ENCODE measurements at regions not wholly inside any gene's neighbourhood (a gene's known extent, or its start where the extent isn't known, plus 50 kb on each side); places are given as distances from the start of the nearest gene placed in this dataset.
A peak's percentile ranks its signal among the peaks of the same experiment; 100 is the strongest.

DNA sequence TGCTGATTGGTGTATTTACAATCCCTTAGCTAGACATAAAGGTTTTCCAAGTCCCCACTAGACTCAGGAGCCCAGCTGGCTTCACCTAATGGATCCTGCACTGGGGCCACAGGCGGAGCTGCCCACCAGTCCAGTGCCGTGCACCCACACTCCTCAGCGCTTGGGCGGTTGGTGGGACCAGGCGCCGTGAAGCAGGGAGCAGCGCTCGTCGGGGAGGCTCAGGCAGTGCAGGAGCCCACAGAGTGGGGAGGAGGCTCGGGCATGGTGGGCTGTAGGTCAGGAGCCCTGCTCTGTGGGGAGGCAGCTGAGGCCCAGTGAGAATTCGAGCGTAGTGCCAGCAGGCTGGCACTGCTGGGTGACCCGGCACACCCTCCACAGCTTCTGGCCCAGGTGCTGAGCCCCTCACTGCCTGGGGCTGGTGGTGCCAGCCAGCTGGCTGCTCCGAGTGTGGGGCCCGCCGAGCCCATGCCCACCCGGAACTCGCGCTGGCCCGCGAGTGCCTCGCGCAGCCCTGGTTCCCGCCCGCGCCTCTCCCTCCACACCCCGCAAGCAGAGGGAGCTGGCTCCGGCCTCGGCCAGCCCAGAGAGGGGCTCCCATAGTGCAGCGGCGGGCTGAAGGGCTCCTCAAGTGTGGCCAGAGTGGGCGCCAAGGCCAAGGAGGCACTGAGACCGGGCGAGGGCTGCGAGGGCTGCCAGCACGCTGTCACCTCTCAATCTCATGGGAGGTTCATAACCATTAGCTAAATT lies 475.6 kb upstream of the DCC start:
- no TSS peak for BruUV-seq (replicated peaks)
- H3K4me3 ChIP-seq (ENCODE audit: low read depth, low read length, poor library complexity, severe bottlenecking): no peak overlapping the region
- no peaks in the 10 kb centered on the region for H4K20me1 ChIP-seq (ENCODE audit: insufficient read depth, low read length)
- no peaks in the 10 kb centered on the region for H3K4me1 ChIP-seq (ENCODE audit: insufficient read depth, low read length, poor library complexity, severe bottlenecking)
- H3K27ac ChIP-seq (ENCODE audit: low read depth, low read length, poor library complexity, severe bottlenecking): no peak overlapping the region
- no peaks in the 10 kb centered on the region for H3K9me3 ChIP-seq (ENCODE audit: low read length)
- CTCF ChIA-PET (ENCODE audit: unreplicated experiment): no interaction called here
- no peak for TF ChIP-seq EZH2phosphoT487 (IDR thresholded peaks at IDR 0.05; ENCODE audit: borderline replicate concordance, low read depth, low read length)
- TF ChIP-seq, protein P1, sequence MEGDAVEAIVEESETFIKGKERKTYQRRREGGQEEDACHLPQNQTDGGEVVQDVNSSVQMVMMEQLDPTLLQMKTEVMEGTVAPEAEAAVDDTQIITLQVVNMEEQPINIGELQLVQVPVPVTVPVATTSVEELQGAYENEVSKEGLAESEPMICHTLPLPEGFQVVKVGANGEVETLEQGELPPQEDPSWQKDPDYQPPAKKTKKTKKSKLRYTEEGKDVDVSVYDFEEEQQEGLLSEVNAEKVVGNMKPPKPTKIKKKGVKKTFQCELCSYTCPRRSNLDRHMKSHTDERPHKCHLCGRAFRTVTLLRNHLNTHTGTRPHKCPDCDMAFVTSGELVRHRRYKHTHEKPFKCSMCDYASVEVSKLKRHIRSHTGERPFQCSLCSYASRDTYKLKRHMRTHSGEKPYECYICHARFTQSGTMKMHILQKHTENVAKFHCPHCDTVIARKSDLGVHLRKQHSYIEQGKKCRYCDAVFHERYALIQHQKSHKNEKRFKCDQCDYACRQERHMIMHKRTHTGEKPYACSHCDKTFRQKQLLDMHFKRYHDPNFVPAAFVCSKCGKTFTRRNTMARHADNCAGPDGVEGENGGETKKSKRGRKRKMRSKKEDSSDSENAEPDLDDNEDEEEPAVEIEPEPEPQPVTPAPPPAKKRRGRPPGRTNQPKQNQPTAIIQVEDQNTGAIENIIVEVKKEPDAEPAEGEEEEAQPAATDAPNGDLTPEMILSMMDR (conservative IDR thresholded peaks at IDR 0.05; ENCODE audit: low read length): no peak
- H3K36me3 ChIP-seq (ENCODE audit: insufficient read depth, low read length): no peaks in the 10 kb centered on the region
- H2AFZ ChIP-seq (ENCODE audit: low read length): no peak overlapping the region
- no peak overlapping the region for H3K4me2 ChIP-seq (ENCODE audit: low read length)
- H3K9me2 ChIP-seq (ENCODE audit: insufficient read depth, low read length): no peaks in the 10 kb centered on the region
- POLR2A ChIA-PET: no interaction called here
- DNase-seq (ENCODE audit: low spot score): no peak
- intact Hi-C loops (cut with micrococcal nuclease; ENCODE audit: unreplicated experiment): no loop called here
- no peaks in the 10 kb centered on the region for H3K79me2 ChIP-seq (ENCODE audit: insufficient read depth, low read depth, low read length)

DNA sequence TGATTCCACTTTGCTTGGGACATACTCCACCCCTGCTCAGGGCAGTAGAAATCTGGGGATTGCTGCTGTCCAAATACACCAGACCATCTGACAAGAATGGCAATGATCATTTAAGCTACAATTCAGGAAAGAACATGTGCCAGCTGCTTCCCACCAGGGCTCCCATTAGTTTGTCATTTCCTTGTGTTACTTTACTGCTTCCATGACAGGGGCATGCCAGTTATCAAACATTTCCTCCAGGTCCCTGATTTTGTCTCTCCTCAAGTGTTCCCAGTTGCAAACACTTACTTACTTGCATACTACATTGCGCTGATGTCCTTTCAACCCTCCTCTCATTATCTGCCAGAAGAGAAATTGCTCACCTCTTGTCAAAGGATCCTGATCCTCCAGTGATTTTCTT lies 474.5 kb upstream of the DCC start:
- ChIA-PET CTCF (ENCODE audit: unreplicated experiment) (no interaction called here), POLR2A (interaction anchor here (0.7 kb wide), 1 partner anchor 302 kb away, joined by 3 read pairs; no protein-coding TSS in a partner anchor)

GRCh38 chr18:51867767-51868166 lies 472.2 kb upstream of the DCC start:
- BruUV-seq (replicated peaks): no TSS peak
- Histone ChIP-seq H3K4me2 (ENCODE audit: low read length) (no peak overlapping the region), H2AFZ (ENCODE audit: low read length) (no peak overlapping the region), H3K79me2 (ENCODE audit: insufficient read depth, low read depth, low read length) (no peaks in the 10 kb centered on the region), H3K9me2 (ENCODE audit: insufficient read depth, low read length) (no peaks in the 10 kb centered on the region), H3K4me1 (ENCODE audit: insufficient read depth, low read length, poor library complexity, severe bottlenecking) (no peaks in the 10 kb centered on the region), H3K27ac (ENCODE audit: low read depth, low read length, poor library complexity, severe bottlenecking) (no peak overlapping the region), H4K20me1 (ENCODE audit: insufficient read depth, low read length) (no peaks in the 10 kb centered on the region), H3K36me3 (ENCODE audit: insufficient read depth, low read length) (no peaks in the 10 kb centered on the region), H3K9me3 (ENCODE audit: low read length) (no peaks in the 10 kb centered on the region), H3K4me3 (ENCODE audit: low read depth, low read length, poor library complexity, severe bottlenecking) (no peak overlapping the region)
- TF ChIP-seq, protein P1 (conservative IDR thresholded peaks at IDR 0.05; ENCODE audit: low read length): no peak
- TF ChIP-seq EZH2phosphoT487 (IDR thresholded peaks at IDR 0.05; ENCODE audit: borderline replicate concordance, low read depth, low read length): no peak
- ChIA-PET CTCF (ENCODE audit: unreplicated experiment) (no interaction called here), POLR2A (no interaction called here)
- DNase-seq (ENCODE audit: low spot score): peak; percentile 4
- intact Hi-C loops (cut with micrococcal nuclease; ENCODE audit: unreplicated experiment): no loop called here

More for the DNA sequence above, 474.5 kb upstream of the DCC start:
- Histone ChIP-seq H2AFZ (ENCODE audit: low read length) (no peak overlapping the region), H3K4me2 (ENCODE audit: low read length) (no peak overlapping the region), H3K36me3 (ENCODE audit: insufficient read depth, low read length) (no peaks in the 10 kb centered on the region), H3K9me2 (ENCODE audit: insufficient read depth, low read length) (no peaks in the 10 kb centered on the region), H3K4me1 (ENCODE audit: insufficient read depth, low read length, poor library complexity, severe bottlenecking) (no peaks in the 10 kb centered on the region), H3K79me2 (ENCODE audit: insufficient read depth, low read depth, low read length) (no peaks in the 10 kb centered on the region), H3K9me3 (ENCODE audit: low read length) (no peaks in the 10 kb centered on the region), H3K27ac (ENCODE audit: low read depth, low read length, poor library complexity, severe bottlenecking) (no peak overlapping the region), H3K4me3 (ENCODE audit: low read depth, low read length, poor library complexity, severe bottlenecking) (no peak overlapping the region), H4K20me1 (ENCODE audit: insufficient read depth, low read length) (no peaks in the 10 kb centered on the region)
- no TSS peak for BruUV-seq (replicated peaks)
- TF ChIP-seq, protein P1 (conservative IDR thresholded peaks at IDR 0.05; ENCODE audit: low read length): no peak
- no peak for TF ChIP-seq EZH2phosphoT487 (IDR thresholded peaks at IDR 0.05; ENCODE audit: borderline replicate concordance, low read depth, low read length)
- intact Hi-C loops (cut with micrococcal nuclease; ENCODE audit: unreplicated experiment): no loop called here
- no peak for DNase-seq (ENCODE audit: low spot score)

Measured in OCI-LY7 (cell line).